GM18867 (cell line): ENCODE measurements at regions not wholly inside any gene's neighbourhood (a gene's known extent, or its start where the extent isn't known, plus 50 kb on each side); places are given as distances from the start of the nearest gene placed in this dataset.

Experiments
- ATAC-seq: cut with Tn5 transposase; IDR thresholded peaks from one replicate; pipeline ENCODE4 v1.9.1; 2021; ENCODE audit warnings: mild to moderate bottlenecking, moderate library complexity; ENCODE audit not compliant: unreplicated experiment

DNA sequence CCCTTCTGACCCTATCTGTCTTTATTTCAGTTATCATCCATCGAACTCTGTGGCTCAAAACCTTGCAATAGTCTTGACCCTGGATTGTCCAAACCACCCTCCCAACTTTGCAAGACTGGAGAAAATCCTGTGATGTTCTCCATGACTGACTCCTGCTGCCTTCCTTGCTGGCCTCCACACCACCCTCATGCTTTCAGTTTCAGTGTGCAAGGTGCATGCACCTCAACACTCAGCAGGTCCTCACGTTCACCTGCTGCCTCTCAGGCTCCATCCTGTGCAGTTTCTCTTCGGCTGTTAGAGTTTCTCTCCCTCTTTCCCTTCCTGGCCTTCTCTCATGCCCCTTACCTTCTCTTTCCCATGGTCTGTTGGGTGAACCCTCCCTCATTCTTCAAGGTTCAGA lies 59.4 kb upstream of the ASIC2 start:
- no peak for ATAC-seq

DNA sequence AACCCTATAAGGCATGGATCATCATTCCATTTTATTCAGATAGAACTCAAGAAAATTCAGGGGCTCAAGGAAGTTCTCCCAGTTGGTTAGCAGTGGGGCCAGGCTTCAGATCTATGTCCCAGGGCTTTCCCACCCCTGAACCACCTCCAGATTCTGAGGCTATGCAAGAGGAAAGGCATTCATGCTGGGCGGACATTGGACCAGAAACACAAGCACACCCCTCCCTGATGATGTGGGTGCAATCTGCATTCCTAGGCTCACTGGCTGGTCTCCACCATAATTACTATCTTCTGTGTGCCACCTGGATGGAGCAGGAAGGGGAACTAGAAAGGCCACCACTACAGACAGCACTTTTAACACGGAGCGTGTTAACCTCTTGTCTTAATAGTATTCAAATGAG lies 63.2 kb upstream of the ASIC2 start:
- no peak for ATAC-seq

DNA sequence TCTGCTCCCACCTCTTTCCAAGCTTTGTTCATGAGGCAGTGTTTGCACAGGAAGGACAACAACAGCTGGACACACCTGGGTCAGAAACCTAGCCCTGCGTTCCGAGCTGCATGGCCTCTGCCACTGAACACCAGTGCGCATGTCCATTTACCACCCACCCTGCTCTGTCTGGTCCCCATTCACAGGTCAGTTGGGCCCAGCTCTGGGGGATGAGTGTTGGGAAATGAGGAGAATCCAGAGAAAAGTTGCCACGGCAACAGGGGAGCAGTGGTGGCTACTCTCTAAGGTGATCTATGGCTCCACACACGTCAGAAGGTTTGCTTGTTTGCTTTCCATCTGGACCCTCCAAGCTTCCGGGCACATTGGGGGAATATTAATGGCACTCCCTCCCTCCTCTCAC lies 70.4 kb upstream of the ASIC2 start:
- ATAC-seq, result no peak

DNA sequence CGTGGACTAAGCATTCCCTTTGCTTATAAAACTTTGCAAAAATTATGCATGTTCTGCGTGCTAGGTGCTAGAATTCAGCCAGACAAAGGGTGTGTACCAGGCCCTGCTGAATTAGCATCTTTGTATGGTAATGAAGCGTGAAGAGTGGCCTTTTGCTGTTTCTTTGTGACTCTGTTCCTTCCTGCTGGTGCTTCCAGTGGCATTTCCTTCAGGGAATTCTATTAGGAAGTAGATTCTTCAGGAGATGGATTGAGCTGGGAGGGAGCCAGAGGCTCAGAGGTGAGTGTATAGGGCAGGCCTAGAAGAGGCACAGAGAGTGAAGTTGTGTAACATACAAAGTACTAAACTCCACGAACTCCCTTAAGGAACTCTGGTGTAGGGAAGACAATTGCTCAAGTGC lies 73.9 kb upstream of the ASIC2 start:
- ATAC-seq, result no peak

DNA sequence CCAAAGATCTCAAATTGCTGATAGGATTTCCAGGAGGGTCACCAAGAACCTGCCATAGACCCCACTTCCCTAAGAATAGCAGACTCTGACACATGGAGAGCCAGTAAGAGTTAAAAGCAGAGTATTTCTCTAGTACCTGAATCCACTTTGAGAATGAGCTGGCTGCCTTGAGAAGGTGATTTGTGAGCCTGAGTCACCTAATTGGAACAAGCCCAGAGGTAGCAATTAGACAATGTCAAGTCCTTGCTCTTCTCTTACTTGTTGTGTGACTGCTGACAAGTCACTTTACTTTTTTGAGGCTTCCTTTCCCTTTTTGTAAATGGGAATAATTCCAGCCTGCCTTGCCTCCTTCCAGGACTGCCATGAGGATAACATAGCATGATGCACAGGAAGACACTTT lies 76.1 kb upstream of the ASIC2 start:
- no peak for ATAC-seq

DNA sequence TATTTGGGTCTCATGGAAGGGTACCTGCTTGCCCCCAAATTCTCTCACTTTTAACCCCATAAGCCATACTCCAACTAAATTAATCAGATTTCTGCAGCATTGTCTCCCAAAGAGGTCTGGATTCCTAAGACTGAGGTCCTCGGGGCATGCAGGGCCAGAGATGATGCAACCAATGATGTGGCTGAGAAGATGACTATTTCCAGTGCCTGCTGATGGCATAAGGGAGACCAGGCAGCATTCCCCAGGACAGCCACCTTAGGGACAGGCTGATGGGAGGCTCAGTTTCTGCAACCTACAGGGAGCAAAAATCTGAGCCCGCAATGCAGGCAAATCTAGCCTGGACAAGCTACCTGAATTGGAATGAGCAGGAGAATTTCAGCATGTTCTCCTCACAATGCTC lies 76.8 kb upstream of the ASIC2 start:
- ATAC-seq, result no peak

DNA sequence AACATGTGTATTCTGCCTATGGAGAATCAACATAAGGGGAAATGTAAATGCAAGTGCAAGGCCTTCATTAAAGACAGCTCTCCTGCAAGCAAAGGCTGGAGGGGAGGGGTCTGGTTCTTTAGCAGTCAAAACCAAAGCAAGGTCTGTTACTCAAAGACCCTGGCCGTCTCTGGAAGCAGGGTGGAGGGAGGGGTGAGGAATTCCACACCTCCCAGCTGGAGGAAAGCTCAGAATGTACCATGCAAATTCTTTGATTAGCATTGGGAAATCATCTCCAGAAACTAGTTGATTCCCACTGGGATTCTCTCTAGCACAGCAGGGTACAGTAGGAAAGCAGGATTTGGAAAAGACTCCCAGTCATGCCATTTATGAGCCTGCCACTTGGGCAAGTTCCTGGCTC lies 77.3 kb upstream of the ASIC2 start:
- no peak for ATAC-seq

DNA sequence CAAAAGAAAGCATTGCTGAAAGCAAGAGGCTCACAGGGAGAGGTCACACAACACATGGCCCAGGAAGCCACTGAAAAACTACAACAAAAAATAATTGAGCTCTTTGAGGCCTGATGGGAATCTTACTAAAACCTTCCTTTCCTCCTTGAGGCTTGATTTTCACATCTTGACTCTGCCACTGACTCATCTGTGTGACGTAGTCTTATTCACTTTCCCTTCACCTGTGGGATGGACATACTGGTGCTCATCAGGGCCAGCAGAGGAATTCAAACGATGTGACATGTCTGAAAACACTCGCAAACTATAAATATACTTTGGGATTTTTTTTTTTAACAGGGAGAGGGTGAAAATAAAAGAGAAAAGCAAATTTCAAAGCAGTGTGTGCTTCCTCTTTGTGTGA lies 78.3 kb upstream of the ASIC2 start:
- ATAC-seq, result no peak

DNA sequence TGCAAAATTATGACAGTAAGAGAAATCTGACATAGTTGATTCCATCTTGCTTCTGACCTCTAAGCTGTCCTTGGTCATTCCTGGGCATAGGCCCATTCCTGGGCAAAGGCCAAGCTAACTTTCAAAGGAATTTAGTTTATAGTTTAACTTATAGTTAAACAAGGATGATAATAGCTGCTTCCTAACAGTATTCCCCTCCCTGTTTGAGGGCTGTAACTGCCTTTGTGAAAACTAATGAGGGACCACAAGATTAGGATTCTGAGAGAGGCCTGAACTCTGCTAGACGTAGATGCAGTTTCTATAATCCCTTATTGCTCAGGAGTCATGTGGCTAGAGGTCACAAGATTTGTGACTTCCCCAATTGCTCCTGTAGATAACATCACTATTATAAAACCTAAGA lies 80.2 kb upstream of the ASIC2 start:
- ATAC-seq, result no peak

DNA sequence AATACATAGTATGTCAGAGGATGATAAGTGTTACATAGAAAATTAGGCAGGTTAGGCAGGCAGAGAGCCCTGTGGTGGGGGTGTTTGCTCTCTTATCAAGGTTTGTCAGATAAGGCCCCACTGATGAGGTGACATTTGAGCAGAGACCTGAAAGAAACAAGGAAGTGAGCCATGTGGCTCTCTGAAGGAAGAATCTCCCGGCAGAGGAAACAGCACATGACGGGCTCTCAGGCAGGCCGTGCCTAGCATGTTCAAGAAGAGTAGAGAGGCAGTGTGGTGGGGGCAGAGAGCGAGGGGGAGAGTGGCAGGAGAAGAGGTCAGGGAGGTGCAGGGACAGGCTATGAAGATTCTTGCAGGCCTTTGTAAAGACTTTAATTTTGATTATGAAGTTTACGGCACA lies 82.0 kb upstream of the ASIC2 start:
- no peak for ATAC-seq

DNA sequence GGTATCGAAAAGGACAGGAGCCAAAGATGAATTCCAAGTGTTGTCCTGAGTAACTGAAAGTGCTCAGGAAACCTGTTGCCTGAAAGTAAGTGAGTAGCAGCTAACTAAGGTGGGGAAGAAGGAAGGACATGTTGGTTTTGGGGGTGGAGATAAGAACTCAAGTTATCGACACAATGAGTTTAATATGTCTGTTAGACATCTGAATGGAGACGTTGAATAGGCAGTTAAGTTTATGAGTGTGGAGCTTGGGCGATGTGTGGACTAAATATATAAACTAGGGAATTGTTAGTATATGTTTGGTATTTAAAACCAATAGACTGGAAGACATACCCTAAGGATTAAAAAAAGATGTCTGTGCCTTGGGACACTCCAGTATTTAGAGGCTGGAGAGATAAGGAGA lies 82.7 kb upstream of the ASIC2 start:
- ATAC-seq, result no peak

DNA sequence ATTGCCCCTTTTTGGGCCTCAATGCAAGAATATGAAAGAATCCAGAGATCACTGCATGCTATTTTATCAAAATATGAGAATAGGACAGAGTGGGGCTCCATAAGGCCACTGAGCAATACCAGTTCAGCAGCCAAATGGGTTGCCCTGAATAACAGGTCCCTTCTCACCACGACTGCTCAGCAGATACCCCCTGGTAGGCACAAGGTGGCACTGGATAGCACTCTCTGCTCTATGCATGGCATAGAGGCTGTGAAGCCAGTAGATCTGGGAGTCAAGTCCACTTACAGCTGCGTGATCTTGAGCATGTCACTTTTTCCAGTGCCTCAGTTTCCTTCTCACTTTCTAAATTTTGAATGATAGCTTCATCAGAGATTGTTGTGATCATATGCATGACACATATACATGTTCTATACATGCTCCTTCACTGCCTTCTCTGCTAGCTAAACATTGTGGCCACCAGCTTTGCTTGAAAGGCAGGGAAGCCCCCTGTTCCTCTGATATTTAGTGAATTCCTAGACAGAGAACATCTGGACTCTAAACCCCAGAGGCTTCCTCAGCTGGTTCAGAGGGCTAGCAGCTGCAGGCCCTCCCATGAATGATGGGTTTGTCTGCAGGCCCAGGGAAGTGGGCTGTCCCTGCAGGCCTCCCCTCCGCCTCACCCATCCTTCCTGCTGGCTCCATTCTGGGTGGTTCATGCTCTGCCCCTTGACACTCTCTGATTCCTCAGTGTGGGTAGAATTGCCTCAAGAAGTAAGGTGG lies 84.9 kb upstream of the ASIC2 start:
- no peak for ATAC-seq

DNA sequence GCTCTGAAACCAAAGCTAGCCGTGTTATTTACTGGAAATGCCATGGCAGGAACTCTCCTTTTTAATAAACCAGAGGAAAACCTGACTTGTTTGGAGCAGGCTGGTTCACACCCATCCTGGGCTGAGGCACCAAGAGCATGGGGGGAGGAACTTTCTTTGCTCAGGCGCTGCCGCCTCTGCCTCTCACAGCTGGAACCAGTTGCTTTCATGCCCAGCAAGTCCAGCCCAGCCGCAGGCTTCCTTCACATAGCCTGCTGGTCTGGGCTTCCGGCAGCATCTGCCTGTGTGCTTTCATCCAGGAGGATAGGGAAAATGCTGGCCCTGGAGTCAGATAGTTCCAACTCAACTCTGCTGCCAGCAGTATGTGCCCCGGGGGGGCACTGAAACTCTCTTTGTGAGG lies 88.1 kb upstream of the ASIC2 start:
- no peak for ATAC-seq

DNA sequence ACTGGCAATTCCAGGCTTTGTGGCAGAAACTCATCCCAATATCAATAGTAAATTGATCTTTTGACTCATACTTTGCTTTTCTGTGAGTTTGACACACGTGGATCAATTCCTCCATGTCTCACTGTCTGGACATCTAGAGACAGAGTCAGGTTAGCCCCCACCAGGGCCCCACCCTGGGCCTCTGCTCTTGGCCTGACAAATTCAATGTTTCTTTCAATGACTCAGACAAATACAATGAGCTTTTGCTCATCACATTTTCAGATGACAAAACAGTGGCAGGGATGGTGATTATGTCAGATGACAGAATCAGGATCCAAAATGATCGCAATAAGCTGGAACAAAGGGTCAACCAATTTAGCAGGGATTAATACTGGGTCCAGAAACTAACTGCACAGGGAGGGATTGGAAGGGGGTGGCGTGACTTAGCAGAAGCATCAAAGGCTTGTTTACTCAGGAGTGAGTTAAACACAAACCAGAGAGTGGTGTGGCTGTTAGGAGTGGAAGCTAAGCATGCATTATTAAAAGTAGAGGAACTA lies 90.5 kb upstream of the ASIC2 start:
- ATAC-seq, result no peak

DNA sequence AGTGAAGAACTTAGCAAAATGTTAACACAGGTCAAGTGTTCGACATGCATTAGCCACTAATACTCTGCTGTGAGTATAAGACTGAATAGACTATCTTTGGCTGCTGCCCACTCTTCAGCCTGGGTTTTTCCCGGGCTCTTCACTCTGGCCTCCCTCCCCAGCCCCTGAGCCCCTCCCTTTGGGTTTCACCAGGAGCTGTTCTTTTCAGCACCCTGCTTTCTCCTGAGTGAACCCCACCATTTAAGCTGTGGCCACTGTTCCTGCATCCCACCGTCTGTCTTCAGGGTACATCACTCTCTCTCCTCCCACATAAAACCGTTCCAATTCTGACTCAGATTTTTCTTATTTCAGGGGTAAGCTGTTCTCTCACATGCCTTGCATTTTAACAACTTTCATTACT lies 92.0 kb upstream of the ASIC2 start:
- ATAC-seq, result no peak

DNA sequence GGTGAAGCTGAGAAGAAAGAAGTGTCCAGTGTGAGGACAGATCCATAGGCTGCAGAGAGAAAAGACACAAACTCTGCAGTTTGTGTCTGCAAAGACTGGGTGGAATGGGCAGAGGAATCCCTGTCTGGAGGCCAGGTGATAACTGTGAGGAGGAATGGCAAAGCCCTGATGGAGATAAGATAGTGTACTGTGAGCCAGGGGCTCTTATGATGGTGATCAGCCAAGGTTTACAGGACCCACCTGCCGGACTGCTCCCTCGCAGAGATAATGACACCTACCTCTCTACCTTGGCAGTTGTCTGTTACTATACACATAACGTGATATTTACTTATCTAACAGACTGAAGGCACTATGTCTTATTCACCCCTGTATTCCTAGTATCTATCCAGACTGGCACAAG lies 92.6 kb upstream of the ASIC2 start:
- no peak for ATAC-seq

DNA sequence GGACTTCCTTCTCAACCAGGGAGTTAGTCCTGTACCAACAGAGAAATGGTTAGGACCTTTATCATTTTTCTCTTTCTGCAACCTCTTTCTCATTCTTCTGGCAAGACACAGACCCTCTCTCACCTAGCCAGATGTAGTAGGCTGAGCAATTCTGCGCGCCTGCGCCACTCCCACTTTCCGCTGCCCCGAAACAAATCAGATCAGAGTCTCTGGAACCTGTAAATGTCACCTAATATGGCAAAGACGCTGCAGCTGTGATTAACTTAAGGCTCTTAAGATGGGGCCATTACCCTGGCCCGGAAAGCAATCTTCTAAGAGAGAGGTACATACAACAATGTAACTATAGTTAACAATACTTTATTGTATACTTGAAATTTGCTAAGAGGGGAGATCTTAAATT lies 94.3 kb upstream of the ASIC2 start:
- ATAC-seq, result no peak

DNA sequence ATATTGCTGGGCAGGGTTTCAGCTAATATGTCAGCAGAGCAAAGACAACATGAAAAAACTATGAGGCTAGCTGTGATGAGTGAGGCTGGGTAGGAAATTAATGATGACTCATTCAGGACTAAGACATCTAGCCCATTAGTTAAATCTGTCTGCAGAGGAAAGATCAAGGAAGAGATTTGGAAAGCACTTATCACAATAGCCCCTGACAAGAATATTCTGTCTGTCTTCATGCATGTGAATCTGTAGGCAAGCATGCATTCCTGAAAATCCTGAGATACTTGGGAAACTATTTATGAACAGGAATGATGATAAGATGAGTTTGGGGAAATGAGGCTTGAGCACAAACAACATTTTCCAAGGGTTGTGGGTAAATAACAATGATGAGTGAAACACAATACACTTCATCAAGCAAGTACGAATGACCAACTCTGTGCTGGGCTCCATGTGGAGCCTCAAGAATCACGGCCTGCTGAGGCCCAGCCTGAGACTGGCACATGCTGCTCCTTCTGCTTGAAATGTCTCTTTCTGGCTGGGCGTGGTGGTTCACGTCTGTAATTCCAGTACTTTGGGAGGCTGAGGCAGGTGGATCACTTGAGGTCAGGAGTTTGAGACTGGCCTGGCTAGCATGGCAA lies 96.5 kb upstream of the ASIC2 start:
- ATAC-seq, result no peak

DNA sequence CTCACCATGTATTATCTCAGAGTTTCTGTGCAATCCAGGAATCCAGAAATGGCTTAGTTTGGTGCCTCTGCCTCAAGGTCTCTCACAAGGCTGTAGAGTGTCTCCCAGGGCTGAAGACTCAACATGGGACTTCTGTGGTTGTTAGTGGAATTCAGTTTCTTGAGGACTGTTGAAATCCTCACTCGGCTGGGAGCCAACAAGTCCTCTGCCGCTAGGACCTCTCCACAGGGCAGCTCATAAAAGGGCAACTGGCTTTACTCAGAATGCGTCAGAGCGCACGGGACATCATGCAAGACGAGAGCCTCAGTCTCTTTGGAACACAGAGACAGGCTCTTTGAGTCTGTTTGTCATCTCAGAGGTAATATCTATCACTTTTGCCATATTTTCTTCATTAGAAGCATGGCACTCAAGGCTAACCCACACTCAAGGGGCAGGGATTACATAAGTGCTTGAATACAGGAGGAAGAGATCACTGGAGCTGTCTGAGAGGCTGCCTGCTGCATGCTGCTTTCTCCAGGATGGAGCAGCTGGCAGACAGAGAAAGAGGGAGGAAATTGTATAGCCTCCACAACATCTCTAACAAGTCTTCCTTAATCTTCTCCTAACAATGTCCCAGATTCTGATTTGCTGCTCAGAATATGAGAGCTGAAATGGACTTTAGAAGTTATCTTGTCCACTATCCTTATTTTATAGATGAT lies 97.5 kb upstream of the ASIC2 start:
- no peak for ATAC-seq

DNA sequence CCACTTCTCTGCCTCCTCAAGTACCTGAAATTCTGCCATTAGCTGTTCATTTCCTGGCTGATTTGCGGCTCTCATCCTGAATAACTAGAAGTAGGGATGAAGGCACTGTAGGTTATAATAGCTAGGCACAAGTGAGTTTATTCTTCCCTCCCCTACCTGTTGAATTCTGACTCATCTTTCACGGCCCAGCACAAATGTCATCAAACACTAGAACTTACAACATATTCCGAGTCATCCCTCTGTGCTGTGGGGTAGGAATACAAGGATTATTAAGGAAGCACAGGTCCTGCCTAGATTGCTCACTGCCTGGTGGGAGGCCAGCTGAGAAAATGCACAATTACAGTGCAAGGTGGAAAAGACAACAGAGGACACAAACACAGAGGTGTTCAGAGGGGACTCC lies 103.7 kb upstream of the ASIC2 start:
- no peak for ATAC-seq

DNA sequence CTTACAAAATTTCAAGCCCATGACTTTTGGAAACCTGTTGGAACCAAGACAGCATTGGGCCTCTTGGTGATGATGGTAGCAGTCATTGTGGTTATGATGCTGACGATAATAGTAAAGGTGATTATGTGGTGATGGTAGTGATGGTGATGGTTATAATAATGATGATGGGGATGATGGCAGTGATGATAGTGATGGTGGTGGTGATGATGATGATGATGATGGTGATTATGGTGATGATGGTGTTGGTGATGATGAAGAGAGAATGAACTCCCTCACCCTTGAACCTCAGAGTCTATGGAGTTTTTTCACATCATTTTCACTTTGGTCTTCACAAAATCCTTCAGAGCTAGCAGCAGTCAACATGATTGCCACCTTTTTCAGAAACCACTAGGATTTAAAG lies 105.3 kb upstream of the ASIC2 start:
- no peak for ATAC-seq

DNA sequence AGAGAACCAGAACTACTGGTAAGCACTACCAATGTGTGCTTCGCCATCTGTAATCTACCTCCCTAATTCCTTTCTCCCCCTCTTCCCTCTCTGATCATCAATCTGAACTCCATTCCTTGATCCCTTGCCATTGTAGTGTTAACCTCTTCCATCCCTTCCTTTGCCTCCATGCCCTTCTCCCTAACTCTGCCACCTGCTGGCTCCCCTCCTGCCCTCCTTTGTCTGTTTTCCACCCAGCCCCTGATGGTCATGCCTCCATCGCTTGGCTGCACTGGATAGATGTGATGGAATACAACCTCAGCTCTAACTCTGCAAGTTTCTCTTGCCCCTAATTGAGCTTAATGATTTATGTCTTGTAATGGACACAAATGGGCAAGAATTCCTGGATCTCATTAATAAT lies 108.2 kb upstream of the ASIC2 start:
- ATAC-seq, result no peak
